Hippocampal formation (tissue), 2 donors: ENCODE measurements at regions not wholly inside any gene's neighbourhood (a gene's known extent, or its start where the extent isn't known, plus 50 kb on each side); places are given as distances from the start of the nearest gene placed in this dataset.

Experiments used
- DNase-seq, 2 donors: peaks; one replicate each; lab custom pipeline; 2025; lab: John Stamatoyannopoulos, UW

DNA sequence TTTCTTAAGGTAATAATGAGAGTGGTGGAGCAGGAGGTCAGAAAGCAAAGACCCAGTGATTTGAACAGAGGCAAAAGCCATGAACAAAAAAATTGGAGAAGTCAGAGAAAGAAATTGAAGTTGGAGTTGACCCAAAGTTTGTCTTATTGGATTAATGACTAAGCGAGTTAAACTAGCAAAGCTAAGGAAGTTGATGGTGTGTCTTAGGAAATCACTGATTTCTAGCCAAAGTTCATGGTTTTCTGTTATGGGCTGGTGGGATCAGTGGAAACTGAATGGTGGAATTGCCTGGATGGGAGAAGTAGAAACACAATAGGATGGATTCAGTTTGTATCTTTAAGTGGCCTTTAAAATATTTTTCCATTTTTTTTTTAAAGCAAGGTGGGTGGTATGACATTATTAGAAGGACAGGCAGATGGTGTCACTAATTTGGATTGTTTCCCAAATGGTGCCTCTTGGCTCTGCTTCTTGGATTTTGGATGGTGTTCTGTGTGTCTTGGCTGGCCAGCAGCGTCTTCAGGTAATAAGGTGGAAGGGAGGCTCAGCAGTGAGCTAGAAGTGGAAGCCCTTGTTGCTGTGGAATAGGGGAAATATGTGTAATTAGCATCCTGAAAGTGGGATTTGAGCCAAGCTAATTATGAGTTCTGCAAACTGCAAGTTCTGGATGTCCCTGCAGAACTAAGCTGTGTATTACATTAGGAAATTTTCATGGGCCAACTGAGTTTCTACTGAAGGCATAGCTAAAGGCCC, 302.9 kb downstream of the LMO7 start:
- no peak for DNase-seq

DNA sequence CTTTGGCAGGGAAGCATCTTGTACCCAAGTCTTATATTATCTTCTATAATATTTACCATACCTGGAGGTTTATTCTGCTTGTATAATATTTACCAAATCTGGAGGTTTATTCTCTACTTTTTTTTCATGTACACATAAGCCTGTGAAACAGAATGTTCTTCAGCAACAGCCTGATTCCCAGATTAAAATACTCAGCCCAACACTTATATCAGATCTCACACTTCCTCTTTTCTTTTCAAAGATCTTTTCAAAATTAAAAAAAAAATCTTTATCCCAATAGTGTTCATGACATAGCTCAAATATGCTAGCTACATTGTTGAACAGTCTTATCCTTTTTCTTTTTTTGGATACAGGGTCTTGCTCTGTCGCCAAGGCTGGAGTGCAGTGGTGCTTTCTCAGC, 300.7 kb downstream of the LMO7 start:
- no peak for DNase-seq

DNA sequence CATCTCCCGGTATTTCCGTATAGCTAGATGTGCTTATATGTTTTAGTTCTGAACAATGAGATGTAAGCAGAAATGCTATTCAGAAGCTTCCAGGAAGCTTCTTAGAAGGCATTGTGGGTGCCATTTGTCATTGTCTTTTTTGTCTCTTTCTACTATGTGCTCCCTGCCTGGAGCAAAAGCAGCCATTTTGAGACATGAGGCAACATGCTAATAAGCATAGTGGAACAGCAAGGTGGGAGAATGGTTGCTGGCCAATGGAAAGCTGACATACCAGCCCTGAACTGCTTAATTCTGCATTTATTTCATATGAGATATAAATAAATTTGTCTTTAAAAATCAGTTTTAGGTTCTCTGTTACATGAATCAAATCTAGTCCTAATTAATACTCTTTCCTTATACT, 299.7 kb downstream of the LMO7 start:
- no peak for DNase-seq

DNA sequence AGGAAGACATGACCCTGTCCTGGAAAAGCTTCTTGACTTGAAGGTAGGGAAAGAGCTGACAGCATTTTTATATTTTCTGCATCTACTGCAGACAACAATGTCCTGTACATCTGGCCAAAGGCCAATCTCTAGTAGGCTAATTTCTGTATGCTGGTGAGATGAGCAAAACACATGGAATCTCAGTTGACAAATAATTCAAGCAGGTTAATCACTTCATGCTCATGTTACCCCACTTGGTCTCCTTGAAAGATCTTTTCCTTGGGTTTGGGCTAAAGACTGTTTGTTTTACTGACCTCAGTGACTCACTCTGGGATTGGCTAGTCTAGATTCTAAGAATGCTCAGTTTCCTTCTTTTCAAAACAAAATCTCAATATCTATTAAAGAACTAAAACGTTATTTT, 298.8 kb downstream of the LMO7 start:
- no peak for DNase-seq

DNA sequence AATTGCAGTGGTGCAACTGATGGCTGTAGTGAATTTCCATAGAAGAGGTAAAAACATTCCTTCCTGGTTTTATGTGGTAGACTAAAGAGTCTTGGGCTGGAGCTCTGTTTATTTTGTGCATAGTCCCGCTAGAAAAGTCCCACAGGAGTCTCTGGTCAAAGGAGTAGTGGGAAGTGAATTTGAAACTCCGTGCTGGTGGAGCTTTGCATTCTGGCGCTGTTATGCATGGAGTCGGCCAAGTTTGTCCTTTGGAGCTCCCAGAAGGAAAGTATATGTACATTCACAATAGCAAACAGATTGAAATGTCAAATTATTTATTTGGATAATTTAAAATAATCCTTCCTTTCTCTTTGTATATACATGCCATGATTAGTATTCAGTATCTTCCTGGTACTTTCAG, 296.5 kb downstream of the LMO7 start:
- no peak for DNase-seq

DNA sequence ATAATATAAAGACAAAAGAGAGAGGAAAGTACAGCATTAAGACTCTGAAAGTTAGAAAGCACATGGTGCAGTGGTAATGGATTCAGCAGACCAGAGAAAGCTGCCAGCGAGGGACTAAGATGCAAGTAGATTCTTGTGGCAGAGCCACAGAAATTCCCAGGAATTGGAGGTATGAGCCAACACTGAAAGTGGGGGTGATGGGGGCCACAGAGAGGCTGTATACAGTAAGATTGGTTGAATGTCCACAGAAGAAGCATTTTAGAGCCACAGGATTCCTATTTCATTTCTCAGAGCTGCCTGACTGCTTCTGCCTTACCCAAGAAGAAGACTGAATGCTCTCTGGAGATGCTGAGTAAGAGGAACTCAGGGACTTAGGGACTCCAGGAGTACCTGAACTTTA, 295.0 kb downstream of the LMO7 start:
- DNase-seq, result no peak

DNA sequence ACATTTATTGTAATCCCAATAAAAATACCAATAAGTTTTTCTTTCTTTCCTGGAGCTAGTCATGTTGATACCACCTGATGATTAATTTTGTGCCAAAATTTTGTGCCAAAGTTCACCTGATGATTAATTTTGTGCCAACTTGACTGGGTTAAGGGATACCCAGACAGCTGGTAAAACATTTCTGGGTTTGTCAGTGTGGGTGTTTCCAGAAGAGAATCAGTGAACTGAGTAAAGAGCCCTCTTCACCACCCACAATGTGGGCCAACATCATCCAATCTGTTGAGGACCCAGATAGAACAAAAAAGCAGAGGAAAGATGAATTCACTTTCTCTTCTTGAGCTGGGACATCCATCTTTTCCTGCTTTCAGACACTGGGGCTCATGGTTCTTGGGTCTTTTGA, 292.9 kb downstream of the LMO7 start:
- no peak for DNase-seq

DNA sequence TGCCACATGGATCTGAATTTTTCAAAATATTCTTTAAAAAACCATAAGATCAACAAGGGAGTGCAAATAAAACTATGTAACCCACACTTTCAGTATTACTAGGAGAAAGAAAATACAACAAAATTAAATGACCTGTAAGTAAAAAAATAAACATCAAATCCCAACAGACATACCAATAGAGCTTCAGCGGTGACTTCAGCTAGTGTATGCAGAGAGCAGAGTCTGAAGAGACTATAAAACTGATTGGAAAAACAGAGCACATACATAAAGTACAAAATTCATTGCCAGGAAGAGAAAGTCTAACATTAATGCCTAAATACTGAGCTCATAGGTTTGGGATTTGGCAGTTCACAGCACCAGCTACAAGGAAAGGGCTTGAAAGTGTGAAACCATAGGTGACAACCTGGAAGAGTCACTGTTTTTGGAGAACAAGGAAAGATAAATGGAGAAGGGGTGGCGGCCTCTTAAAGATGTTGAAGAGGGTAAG, 291.1 kb downstream of the LMO7 start:
- no peak for DNase-seq

DNA sequence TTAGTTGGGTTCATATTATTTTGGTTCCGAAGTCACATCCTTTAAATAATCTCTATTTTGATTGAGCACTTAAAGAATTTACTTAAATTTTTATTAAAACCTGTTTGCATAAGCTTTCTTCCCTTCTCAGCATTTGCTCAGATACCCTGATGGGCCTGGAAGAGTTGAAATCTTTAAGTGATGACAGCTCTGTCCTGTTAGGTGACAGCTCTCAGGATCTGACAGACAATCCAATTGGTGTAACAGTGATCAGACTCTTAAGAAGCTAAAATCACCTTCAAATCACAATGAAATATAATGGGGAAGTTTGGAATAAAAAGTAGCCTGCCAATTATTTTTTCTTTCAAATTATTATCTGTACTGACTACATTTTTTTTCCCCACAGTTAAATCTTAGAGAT, 284.4 kb downstream of the LMO7 start:
- no peak for DNase-seq

DNA sequence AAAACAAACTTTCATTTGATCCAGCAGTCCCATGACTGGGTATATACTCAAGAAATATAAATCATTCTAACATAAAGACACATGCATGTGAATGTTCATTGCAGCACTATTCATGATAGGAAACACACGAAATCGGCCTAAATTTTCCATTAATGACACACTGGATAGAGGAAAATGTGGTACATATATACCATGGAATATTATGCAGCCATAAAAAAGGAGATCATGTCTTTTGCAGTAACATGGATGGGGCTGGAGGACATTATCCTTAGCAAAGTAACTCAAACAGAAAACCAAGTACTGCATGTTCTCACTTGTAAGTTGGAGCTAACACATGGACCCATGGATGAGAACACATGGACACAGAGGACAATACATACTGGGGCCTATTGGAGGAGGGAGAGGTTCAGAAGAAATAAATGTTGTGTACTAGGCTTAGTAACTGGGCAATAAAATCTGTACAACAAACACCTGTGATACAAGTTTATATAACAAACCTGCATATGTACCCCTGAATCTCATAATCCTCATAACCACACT, 283.6 kb downstream of the LMO7 start:
- DNase-seq, result no peak

DNA sequence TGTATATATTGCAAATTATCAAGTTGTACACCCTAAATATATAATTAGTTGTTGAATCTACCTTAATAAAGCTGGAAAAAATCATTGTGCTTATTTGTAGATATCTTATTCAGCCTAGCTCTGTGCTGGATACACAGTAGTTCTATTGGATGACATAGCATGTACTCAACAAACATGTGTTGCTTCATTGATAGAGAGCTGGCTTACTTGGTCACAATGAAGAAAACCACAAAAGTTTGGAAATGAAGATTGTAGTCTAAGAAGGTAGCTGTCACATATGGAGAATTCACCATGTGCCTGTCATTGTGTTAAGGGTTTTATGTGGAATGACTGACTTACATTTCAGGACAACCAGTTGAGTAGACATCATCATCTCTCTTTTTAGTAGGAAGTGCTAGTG, 278.9 kb downstream of the LMO7 start:
- DNase-seq, result no peak

DNA sequence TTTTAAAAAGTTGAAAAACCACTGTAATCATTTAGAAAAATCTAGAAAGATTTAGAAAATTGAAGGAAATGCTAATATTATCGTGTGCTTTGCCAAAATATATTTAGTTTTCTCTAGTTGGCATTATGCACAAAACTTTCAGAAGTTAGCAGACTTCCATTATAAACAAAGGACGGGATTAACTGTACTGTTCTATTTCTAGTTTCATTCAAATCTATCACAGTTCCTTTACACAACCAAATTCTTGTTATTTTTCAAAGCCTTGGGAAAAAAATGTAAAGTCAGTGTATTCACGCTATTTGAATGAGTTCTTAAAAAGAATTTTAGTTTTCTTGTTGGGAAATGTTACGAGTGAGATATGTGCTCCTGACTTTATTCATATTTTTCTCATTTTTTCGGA, 277.8 kb downstream of the LMO7 start:
- no peak for DNase-seq

DNA sequence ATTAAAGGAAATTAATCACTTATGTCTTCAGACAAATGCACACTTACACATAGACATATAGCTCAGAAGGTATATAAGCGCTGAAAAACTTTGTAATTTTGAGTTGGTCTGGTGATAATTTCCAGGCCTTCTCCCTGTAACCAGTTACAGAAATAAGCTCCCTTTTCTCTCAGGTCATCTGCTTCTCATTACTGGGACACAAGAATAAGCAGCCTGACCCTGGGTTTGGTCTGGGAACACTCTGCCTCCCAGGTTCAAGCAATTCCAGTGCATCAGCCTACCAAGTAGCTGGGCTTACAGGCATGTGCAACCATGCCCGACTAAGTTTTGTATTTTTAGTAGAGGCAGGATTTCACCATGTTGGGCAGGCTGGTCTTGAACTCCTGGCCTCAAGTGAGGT, 274.5 kb downstream of the LMO7 start:
- DNase-seq, result no peak
